Glutamatergic neuron (in vitro differentiated cells): ENCODE measurements at regions not wholly inside any gene's neighbourhood (a gene's known extent, or its start where the extent isn't known, plus 50 kb on each side); places are given as distances from the start of the nearest gene placed in this dataset.

ENCODE experiments used
- DNase-seq: peaks from one replicate; pipeline ENCODE4 v3.0.0; 2022
- H3K27ac Mint-ChIP-seq: one replicate; pipeline ENCODE4 v1.8.0; 2020; ENCODE audit warnings: mild to moderate bottlenecking, mixed read lengths, inconsistent platforms; ENCODE audit not compliant: unreplicated experiment
- H3K27me3 Mint-ChIP-seq: one replicate; pipeline ENCODE4 v1.8.0; 2020; ENCODE audit warnings: mild to moderate bottlenecking, moderate library complexity, mixed read lengths, inconsistent platforms; ENCODE audit not compliant: unreplicated experiment
- H3K36me3 Mint-ChIP-seq: one replicate; pipeline ENCODE4 v1.8.0; 2020; ENCODE audit warnings: mild to moderate bottlenecking, mixed read lengths, inconsistent platforms; ENCODE audit not compliant: unreplicated experiment
- H3K4me1 Mint-ChIP-seq: one replicate; pipeline ENCODE4 v1.8.0; 2020; ENCODE audit warnings: mild to moderate bottlenecking, low read depth, mixed read lengths, inconsistent platforms; ENCODE audit not compliant: unreplicated experiment
- H3K4me3 Mint-ChIP-seq: one replicate; pipeline ENCODE4 v1.8.0; 2020; ENCODE audit warnings: mild to moderate bottlenecking, mixed read lengths, inconsistent platforms; ENCODE audit not compliant: unreplicated experiment
- H3K9me3 Mint-ChIP-seq: one replicate; pipeline ENCODE4 v1.8.0; 2020; ENCODE audit warnings: mild to moderate bottlenecking, moderate library complexity, mixed read lengths, inconsistent platforms; ENCODE audit not compliant: unreplicated experiment
- TF ChIP-seq, protein P1 (sequence below): fragments of 200-600 bp; sonication (generic); IDR thresholded peaks from one replicate; pipeline ENCODE4 v1.5.0; 2021; ENCODE audit not compliant: partially characterized antibody, unreplicated experiment

GRCh38 chr5:24320643-24321042 is 324.1 kb downstream of the CDH10 start:
- H3K9me3 Mint-ChIP-seq, result no peaks in the 10 kb centered on the region
- TF ChIP-seq, protein P1, sequence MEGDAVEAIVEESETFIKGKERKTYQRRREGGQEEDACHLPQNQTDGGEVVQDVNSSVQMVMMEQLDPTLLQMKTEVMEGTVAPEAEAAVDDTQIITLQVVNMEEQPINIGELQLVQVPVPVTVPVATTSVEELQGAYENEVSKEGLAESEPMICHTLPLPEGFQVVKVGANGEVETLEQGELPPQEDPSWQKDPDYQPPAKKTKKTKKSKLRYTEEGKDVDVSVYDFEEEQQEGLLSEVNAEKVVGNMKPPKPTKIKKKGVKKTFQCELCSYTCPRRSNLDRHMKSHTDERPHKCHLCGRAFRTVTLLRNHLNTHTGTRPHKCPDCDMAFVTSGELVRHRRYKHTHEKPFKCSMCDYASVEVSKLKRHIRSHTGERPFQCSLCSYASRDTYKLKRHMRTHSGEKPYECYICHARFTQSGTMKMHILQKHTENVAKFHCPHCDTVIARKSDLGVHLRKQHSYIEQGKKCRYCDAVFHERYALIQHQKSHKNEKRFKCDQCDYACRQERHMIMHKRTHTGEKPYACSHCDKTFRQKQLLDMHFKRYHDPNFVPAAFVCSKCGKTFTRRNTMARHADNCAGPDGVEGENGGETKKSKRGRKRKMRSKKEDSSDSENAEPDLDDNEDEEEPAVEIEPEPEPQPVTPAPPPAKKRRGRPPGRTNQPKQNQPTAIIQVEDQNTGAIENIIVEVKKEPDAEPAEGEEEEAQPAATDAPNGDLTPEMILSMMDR, result no peak
- no peaks in the 10 kb centered on the region for H3K4me1 Mint-ChIP-seq
- no peak for DNase-seq
- no peak overlapping the region for H3K4me3 Mint-ChIP-seq
- peaks cover 2% of the 10 kb centered on the region for H3K27me3 Mint-ChIP-seq
- no peak overlapping the region for H3K27ac Mint-ChIP-seq
- no peaks in the 10 kb centered on the region for H3K36me3 Mint-ChIP-seq

DNA sequence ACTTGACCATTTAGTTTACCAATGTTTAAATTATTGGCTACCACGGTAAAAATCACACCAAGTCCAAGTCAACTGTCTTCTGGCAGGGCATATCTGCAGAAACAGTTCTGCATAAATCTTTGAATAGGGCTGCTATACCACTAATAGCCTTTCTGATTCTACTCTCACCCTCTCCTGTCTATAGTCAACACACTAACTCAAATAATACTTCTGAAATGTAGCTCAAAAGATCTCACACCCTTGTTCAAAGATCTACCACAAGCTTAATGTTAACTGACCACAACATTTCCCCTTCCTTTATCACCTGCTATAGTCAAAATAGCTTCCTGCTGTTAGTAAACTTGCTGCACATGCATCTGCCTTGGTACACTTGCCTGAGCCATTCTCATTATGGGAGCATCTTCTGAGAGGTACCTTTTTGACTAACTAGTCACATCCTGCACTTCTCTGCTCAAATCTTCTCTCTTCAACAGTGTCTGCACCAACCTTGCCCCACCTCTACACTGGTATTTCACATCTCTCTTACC is 319.4 kb downstream of the CDH10 start:
- no peak for DNase-seq
- Mint-ChIP-seq H3K4me3 (no peak overlapping the region), H3K9me3 (no peaks in the 10 kb centered on the region), H3K36me3 (no peaks in the 10 kb centered on the region), H3K27ac (no peak overlapping the region), H3K27me3 (no peaks in the 10 kb centered on the region), H3K4me1 (no peaks in the 10 kb centered on the region)
- TF ChIP-seq, protein P1, result no peak

GRCh38 chr5:24331531-24331930 is 313.2 kb downstream of the CDH10 start:
- Mint-ChIP-seq H3K4me1 (no peaks in the 10 kb centered on the region), H3K4me3 (no peak overlapping the region), H3K9me3 (no peaks in the 10 kb centered on the region), H3K36me3 (no peaks in the 10 kb centered on the region), H3K27ac (no peak overlapping the region), H3K27me3 (no peaks in the 10 kb centered on the region)
- no peak for DNase-seq
- TF ChIP-seq, protein P1, result no peak

DNA sequence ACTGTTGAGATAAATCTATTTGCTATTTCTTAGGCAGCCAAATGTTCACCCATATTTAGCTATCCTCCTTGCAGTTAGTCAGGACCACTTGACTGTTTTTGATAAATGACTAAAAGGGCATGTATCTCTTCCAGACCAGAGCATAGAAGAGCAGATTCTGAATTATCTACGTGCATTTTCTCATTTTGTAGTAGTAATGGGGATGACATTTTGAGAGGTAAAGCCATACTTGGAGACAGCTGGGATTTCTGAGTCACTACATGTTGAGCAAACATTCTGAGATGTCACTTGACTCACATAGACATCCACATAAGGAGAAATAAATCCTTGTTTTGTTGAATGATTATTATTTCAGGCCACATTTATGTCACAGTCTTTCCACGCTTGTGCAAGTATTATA is 297.6 kb downstream of the CDH10 start:
- no peaks in the 10 kb centered on the region for H3K9me3 Mint-ChIP-seq
- no peaks in the 10 kb centered on the region for H3K4me1 Mint-ChIP-seq
- H3K27me3 Mint-ChIP-seq, result no peaks in the 10 kb centered on the region
- H3K27ac Mint-ChIP-seq, result no peak overlapping the region
- TF ChIP-seq, protein P1, result no peak
- no peaks in the 10 kb centered on the region for H3K36me3 Mint-ChIP-seq
- no peak for DNase-seq
- H3K4me3 Mint-ChIP-seq, result no peak overlapping the region

DNA sequence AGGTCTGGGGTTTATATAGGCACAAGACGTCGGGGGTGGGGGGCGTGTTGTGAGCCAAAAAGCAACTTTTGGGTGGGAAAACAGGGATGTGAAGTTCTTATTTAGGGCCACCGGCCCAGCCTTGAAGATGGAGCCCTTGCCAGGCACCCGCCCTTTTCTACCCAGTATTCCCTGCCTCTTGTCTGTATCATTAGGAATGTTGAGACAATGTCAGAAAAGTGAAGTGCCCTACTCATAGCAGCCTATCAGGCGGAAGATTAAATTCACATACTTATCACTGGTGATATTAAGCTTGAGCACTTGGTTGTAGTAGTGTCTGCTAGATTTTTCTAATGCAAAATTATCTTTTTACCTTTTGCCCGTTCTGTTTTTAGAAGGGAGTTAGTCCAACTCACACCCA is 293.5 kb downstream of the CDH10 start:
- Mint-ChIP-seq H3K27me3 (no peaks in the 10 kb centered on the region), H3K9me3 (no peaks in the 10 kb centered on the region), H3K27ac (no peak overlapping the region), H3K4me3 (no peak overlapping the region), H3K36me3 (no peaks in the 10 kb centered on the region), H3K4me1 (no peaks in the 10 kb centered on the region)
- no peak for DNase-seq
- TF ChIP-seq, protein P1, result no peak
